ENCODE measurements at regions not wholly inside any gene's neighbourhood (a gene's known extent, or its start where the extent isn't known, plus 50 kb on each side); places are given as distances from the start of the nearest gene placed in this dataset.

DNA sequence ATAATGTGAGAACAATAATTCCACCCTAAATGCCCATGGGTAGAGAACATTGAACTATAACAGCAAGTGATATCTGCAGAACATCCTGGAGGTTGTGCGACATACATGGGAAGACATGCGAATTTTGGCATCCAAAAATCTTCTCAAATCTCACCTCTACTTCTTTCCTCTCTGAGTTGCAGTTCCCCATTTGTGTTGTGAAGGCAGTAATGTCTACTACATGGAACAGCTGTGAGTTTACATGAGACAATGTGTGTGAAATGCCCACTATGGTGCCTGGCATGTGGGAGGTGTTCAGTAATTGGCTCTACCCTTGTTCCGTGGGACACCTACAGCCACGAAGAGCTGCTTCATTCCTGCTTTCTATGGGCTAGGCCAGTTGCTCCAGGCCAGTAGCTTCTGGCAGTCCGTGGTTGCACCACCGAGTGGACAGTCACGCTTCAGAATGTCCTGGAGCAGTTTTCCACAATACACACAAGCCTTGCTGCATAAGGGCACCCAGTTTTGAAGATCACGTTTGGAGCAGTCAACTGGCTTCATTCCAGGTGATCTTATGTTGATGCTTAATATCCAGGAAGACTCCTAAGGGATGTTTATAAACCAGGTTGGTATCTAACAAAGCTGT lies 297.7 kb downstream of the DEPDC1B start:
- TF ChIP-seq, protein P1, sequence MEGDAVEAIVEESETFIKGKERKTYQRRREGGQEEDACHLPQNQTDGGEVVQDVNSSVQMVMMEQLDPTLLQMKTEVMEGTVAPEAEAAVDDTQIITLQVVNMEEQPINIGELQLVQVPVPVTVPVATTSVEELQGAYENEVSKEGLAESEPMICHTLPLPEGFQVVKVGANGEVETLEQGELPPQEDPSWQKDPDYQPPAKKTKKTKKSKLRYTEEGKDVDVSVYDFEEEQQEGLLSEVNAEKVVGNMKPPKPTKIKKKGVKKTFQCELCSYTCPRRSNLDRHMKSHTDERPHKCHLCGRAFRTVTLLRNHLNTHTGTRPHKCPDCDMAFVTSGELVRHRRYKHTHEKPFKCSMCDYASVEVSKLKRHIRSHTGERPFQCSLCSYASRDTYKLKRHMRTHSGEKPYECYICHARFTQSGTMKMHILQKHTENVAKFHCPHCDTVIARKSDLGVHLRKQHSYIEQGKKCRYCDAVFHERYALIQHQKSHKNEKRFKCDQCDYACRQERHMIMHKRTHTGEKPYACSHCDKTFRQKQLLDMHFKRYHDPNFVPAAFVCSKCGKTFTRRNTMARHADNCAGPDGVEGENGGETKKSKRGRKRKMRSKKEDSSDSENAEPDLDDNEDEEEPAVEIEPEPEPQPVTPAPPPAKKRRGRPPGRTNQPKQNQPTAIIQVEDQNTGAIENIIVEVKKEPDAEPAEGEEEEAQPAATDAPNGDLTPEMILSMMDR (IDR thresholded peaks at IDR 0.05), result no peak
- TF ChIP-seq POLR2A (IDR thresholded peaks at IDR 0.05), result no peak
